GM21528 (cell line): ENCODE measurements at regions not wholly inside any gene's neighbourhood (a gene's known extent, or its start where the extent isn't known, plus 50 kb on each side); places are given as distances from the start of the nearest gene placed in this dataset.

Experiments used
- ATAC-seq: cut with Tn5 transposase; IDR thresholded peaks from one replicate; pipeline ENCODE4 v1.9.1; 2021; ENCODE audit warnings: mild to moderate bottlenecking, moderate library complexity; ENCODE audit not compliant: unreplicated experiment, low FRiP score

GRCh38 chr11:45482331-45482730 is 183.1 kb downstream of the CHST1 start:
- no peak for ATAC-seq

DNA sequence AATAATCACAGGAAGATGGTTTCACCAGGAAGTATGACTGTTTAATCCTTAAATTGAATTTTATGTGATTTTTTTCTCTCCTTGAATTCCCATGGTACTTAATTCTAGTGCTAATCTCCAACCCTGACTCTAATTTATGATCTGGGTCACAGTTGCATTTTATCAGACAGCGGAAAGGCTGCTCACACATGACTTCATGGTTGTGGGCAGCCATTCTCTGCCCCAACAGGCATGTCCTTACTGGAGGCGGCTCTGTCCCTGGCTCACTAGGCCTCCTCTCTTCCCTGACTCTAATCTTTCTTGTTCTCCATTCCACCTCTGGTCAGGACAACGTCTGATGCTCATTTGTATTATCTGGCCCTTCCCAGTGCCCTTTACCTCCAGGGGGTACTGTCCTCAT is 184.4 kb downstream of the CHST1 start:
- no peak for ATAC-seq

GRCh38 chr11:45477588-45477987 is 187.8 kb downstream of the CHST1 start:
- no peak for ATAC-seq

DNA sequence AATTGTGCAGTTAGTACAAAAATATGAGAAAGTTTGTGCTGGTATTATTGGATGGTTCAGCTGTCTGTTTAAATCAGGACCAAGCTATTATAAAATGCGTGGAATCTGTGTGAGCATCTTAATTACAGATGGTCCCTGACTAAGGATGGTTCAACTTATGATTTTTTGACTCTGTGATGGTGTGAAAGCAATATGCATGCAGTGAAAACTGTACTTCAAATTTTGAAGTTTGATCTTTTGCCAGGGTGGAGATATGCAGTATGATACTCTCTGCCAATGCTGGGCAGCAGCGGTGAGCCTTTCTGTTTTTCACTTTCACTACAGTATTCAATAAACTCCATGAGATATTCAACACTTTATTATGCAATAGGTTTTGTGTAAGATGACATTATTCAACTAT is 189.3 kb downstream of the CHST1 start:
- no peak for ATAC-seq

DNA sequence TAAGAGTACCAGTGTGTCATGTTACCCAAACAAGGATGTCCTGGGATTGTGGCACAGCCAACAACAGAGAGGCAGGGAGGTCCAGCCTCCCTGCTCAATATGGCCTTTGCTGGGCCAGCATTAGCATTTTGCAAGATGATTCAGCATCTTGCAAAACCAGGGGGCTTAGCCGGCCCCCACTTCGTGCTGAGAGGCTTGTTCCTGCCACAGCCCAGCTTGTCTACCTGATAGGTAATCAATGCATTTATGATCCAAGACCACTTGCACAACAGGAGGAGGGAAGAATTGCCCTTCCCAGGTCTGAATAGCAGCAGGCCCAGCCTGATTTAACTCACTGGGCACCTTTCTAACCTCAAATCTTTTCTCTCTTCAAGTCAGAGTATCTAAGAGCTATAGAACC is 189.0 kb upstream of the SYT13 start:
- ATAC-seq = no peak

DNA sequence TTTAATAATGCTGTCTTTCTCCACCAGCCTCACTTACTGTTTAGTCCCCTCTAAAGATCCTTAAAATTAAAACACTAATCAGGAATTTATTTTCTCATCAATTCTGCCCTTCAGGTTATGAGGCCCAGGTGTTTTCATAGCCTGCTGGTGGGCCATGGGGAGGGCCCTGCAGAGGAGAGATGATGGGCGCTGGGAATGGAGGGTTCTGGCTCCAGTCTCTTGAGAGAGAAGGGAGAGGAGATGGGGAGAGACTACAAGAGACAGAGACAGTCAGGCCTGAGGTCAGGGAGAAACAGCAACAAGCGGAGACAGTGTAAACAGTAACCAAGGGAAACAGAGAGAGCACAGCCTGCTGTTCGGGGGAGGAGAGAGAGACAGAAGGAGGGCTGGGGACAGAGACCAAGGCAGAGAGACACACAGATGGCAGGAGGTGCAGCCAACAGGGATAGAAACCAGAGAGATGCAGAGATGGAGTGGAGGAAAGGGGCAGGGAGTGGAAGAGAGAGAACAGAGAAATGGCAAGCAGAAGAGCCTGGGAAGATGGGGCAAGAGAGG is 187.3 kb upstream of the SYT13 start:
- ATAC-seq = no peak

GRCh38 chr11:45472716-45473317 is 186.7 kb upstream of the SYT13 start:
- ATAC-seq = no peak

DNA sequence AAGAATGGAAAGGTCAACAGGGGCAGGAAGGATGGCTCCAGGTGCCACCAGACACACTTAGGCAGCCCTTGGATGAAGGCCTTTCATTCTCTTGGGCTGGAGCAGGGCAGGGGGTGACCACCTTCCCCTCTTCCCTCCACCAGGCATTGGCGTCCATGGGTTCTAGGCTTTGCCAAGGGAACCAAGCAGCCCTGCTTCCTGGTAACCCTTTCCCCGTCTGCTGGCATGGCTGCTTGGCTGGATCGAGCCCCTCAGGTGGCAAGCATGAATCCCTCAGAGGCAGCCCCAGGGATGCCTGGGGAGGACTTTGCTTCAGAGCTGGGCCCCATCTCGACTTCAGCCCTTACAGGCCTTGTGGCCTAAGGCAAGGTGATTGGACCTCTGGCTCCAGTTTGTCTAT is 185.1 kb upstream of the SYT13 start:
- no peak for ATAC-seq

- no peak for ATAC-seq
Observed at GRCh38 chr11:45470794-45471167, 184.6 kb upstream of the SYT13 start.

DNA sequence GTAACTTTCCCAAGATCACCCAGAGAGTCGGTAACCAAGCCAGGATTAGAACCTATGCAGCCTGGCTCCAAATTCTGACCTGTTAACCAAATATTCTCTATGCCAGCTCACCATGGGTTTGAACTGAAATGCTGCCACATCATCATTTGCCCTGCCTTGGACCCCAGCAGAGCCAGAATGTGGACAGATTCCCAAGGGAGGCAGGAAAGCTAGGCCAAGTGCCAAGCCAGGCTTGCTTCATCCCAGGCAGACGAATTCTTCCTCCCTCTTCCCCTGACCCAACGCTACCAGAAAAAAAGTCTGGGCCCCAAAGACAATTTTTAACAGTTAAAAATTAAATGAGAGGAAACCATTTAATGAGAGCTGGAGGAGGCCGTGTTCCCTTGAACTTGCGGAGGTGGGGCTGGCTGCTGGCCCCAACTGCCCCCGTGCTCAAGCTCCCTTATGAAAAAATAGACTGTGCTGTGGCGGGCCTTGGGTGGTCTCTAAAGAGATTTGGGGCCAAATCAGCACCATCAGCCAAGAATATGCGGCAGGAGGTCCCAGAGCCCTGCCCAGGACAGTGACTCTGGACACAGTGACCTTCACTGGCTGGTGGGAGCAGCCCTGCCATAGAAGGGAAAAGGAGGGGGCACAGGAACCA is 184.1 kb upstream of the SYT13 start:
- ATAC-seq = no peak

- no peak for ATAC-seq
Observed at GRCh38 chr11:45468267-45468856, 182.2 kb upstream of the SYT13 start.

DNA sequence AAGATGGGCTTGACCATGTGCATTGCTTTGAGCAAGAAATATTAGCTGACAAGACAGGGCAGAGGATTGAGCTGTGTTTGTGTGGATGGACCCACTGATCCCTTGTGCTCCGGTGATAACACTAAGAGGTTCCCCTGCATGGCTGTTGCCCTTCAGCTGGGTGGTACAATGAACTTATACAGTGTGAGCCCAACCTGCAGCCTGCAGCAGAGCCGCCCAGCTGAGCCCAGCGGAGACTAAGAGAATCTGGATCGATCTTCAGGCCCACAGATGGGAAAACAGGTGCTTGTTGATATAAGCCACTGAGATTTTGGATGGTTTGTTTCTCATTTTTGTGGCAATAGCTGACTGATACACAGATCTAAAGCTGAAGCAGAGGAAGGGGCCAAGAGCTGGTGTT is 177.4 kb upstream of the SYT13 start:
- ATAC-seq = no peak

DNA sequence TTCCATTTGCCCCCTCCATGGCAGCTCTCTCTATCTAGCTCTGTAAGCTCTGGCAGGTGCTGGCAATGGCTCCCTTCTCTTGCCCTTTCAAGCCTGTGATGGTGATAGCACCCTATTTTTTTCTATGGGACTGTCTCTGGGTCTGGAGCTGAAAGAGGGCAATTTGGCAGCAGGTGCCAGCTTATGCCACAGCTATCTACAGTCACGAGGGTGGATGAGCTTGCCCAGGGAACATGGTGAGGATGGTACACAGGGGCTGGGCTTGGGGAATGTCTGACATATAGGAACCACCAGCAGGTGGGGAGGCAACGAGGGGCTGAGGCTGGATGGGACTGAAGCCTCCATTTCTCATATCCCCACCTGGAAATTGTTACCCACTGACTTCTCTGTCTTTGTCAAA is 175.4 kb upstream of the SYT13 start:
- ATAC-seq = no peak

- no peak for ATAC-seq
Observed at GRCh38 chr11:45459491-45459890, 173.3 kb upstream of the SYT13 start.

- ATAC-seq = no peak
Observed at GRCh38 chr11:45458269-45458668, 172.1 kb upstream of the SYT13 start.

- no peak for ATAC-seq
Observed at GRCh38 chr11:45457649-45458048, 171.5 kb upstream of the SYT13 start.

DNA sequence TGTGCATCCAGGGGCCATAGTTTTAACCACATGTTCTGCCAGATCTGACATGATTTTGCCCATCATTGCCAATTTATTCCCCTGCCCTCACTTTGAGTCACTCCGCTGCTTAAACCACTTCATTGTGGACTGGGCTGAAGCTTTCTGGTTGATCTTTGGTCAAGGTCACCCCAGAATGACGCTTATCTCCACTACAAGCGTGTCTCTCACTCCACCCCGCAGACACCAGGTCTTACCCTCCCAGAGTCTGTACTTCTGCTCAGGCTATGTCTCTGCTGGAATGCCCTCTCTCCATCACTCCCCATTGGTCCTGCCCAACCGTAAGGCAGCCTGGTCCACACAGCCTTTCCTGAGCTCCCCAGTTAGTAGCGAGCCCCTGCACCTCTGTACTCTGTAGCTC is 170.5 kb upstream of the SYT13 start:
- ATAC-seq = no peak

DNA sequence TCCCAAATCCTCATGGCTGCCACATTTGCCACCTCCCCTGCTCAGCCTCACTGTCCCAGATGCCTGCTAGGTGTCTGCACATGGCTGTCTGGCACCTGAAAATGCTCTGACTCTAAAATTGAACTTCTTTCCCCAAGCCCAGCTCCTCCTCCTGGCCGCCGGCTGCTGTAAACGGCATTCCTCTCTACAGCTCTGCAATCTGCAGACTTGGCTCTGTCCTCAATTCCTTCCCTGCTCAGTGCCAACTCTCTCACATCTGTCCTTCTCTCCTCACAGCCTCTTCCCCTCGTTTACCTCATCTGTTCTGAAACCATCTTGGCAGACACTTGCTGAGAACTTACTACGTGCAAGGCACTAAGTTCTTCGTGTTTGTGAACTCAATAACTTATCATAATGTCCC is 169.4 kb upstream of the SYT13 start:
- no peak for ATAC-seq

DNA sequence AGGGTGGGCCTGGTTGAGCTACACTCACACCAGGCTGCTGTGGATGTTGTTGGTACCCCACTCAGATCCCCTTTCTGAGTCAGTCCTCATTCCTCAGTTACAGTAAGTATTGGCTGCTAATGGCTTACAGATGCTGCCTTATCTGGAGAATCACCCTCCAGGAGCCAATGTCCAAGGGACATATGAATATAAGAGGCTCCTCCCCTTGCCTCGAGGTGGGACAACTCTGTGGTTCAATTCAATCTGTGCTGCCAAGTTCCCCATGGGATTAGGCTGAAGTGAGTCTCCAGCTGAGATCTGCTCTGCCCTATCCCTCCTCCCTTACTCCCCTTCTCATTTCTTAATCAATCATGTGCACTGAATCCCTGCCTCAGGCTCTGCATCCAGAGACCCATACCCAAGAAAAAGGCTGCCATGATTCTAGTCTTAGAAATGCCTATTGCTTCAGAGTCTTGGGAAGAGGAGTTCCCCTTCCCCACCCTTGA is 168.8 kb upstream of the SYT13 start:
- ATAC-seq = no peak

DNA sequence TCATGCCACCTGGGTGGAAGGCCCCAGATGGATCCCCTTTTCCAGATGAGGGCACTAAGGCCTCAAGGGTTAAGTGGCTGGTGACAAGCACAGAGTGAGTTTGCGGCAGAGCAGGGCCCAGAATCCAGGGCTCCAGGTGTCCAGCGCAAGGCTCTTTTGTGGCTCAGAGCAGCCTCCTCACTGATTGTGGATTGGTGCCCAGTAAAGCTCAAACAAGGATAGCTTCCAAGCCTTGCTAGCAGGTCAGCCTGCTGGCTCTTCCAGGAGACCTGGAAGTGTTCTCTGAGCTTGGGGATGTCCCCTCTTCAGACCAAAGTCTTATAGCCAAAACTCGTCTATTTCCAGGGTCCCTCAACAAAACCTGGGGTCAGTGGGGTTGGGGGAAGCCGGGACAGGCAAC is 167.6 kb upstream of the SYT13 start:
- ATAC-seq = no peak

- no peak for ATAC-seq
Observed at GRCh38 chr11:45451766-45452440, 165.8 kb upstream of the SYT13 start.
